A549 (cell line): ENCODE measurements at regions not wholly inside any gene's neighbourhood (a gene's known extent, or its start where the extent isn't known, plus 50 kb on each side); places are given as distances from the start of the nearest gene placed in this dataset.

Experiments used
- ATAC-seq, 2 experiments: fragments of 200-7000 bp in 1 of 2; fragments of >200 bp in 1 of 2; cut with Nextera tagmentation in 1 of 2; cut with Tn5 transposase in 1 of 2; 3 replicates each; pipeline versions ENCODE4 v1.8.0 to v1.9.1; 2018 to 2020; ENCODE audit warnings: mild to moderate bottlenecking in 1 of 2, moderate library complexity in 1 of 2
- CTCF ChIA-PET: fragments of 300-600 bp; sonication (Branson Sonifier 250); formaldehyde crosslinking; extraction: SDS; loops from one replicate; lab custom pipeline; 2021; ENCODE audit warnings: antibody characterized with exemption, inconsistent platforms; lab: Yijun Ruan, JAX
- POLR2A ChIA-PET: fragments of 350-600 bp; formaldehyde crosslinking; extraction: SDS; loops from one replicate; lab custom pipeline; 2021; ENCODE audit warnings: antibody characterized with exemption, inconsistent platforms; lab: Yijun Ruan, JAX
- DNase-seq, 2 experiments: peaks; one replicate each; pipeline versions ENCODE4 v3.0.0 to v3.0.0-alpha.2; 2011 to 2016; ENCODE audit warnings: low read depth in 1 of 2, low spot score in 1 of 2
- FAIRE-seq: peaks from 2 replicates; lab custom pipeline; 2011; peaks lifted over from hg19 to GRCh38; lab: Jason Lieb, UNC
- H3K27ac ChIP-seq, 2 experiments: fragments of >200 bp; sonication (Bioruptor Twin); formaldehyde crosslinking; 3 replicates each; pipeline ENCODE4 v1.5.1; 2016 to 2017
- H3K4me1 ChIP-seq: fragments of >200 bp; sonication (Bioruptor Twin); formaldehyde crosslinking; 3 replicates; pipeline ENCODE4 v1.6.1; 2016
- H3K4me2 ChIP-seq: fragments of >200 bp; sonication (Bioruptor Twin); formaldehyde crosslinking; 3 replicates; pipeline ENCODE4 v1.6.1; 2016
- H3K4me3 ChIP-seq: fragments of >200 bp; sonication (Bioruptor Twin); formaldehyde crosslinking; 3 replicates; pipeline ENCODE4 v1.5.1; 2016
- H3K9me3 ChIP-seq: fragments of >200 bp; sonication (Bioruptor Twin); formaldehyde crosslinking; 3 replicates; pipeline ENCODE4 v1.6.1; 2016
- CBX8 ChIP-seq: fragments of 200-600 bp; sonication (generic); IDR thresholded peaks from 2 replicates; pipeline ENCODE4 v1.6.1; 2016
- EHF ChIP-seq: fragments of 250-450 bp; sonication (Bioruptor Pico); IDR thresholded peaks from 2 replicates; pipeline ENCODE4 v1.5.0; 2020; ENCODE audit warnings: mild to moderate bottlenecking
- FOSB ChIP-seq: fragments of 250-450 bp; sonication (Bioruptor Pico); IDR thresholded peaks from 2 replicates; pipeline ENCODE4 v1.5.0; 2020; ENCODE audit warnings: mild to moderate bottlenecking, moderate library complexity
- FOSL2 ChIP-seq, 2 experiments: fragments of 450-650 bp in 1 of 2; fragments of >200 bp in 1 of 2; sonication (Bioruptor Twin) in 1 of 2; formaldehyde crosslinking; IDR thresholded peaks; 2 replicates each; pipeline versions ENCODE4 v1.5.0 to v1.6.1; 2016 to 2020; ENCODE audit warnings: mild to moderate bottlenecking in 1 of 2, moderate library complexity in 1 of 2
- FOXS1 ChIP-seq: fragments of 250-450 bp; sonication (Bioruptor Pico); IDR thresholded peaks from 2 replicates; pipeline ENCODE4 v1.5.0; 2020; ENCODE audit warnings: mild to moderate bottlenecking, moderate library complexity
- GATA3 ChIP-seq: IDR thresholded peaks from 2 replicates; pipeline ENCODE4 v1.6.1; 2012; ENCODE audit warnings: borderline replicate concordance
- HDAC2 ChIP-seq: fragments of 200-600 bp; sonication (generic); IDR thresholded peaks from 2 replicates; pipeline ENCODE4 v1.6.1; 2016
- HEYL ChIP-seq: fragments of 250-450 bp; sonication (Bioruptor Pico); IDR thresholded peaks from 2 replicates; pipeline ENCODE4 v1.8.0; 2021; ENCODE audit warnings: mild to moderate bottlenecking, moderate library complexity
- HOXB5 ChIP-seq: fragments of 250-450 bp; sonication (Bioruptor Pico); IDR thresholded peaks from 2 replicates; pipeline ENCODE4 v1.5.0; 2020; ENCODE audit warnings: mild to moderate bottlenecking, moderate library complexity
- JUN ChIP-seq, 2 experiments: fragments of >200 bp; sonication (Bioruptor Twin); formaldehyde crosslinking; IDR thresholded peaks; 2 replicates in 1 of 2; 3 replicates in 1 of 2; pipeline ENCODE4 v1.6.1; 2016 to 2017
- JUNB ChIP-seq: fragments of >200 bp; sonication (Bioruptor Twin); formaldehyde crosslinking; IDR thresholded peaks from 2 replicates; pipeline ENCODE4 v1.6.1; 2016
- MYC ChIP-seq: IDR thresholded peaks from 2 replicates; pipeline ENCODE4 v1.6.1; 2012; ENCODE audit warnings: mild to moderate bottlenecking, inconsistent platforms, low read length, improper control_type of control experiment, borderline replicate concordance
- PHF8 ChIP-seq: fragments of 200-600 bp; sonication (generic); IDR thresholded peaks from 2 replicates; pipeline ENCODE4 v1.6.1; 2016; ENCODE audit warnings: low read depth, mild to moderate bottlenecking, antibody characterized with exemption, moderate library complexity, borderline replicate concordance
- POLR2A ChIP-seq: IDR thresholded peaks from 2 replicates; pipeline ENCODE4 v1.6.1; 2012; ENCODE audit warnings: mild to moderate bottlenecking, low read length
- RARB ChIP-seq: fragments of 250-450 bp; sonication (Bioruptor Pico); IDR thresholded peaks from 2 replicates; pipeline ENCODE4 v1.8.0; 2021; ENCODE audit warnings: mild to moderate bottlenecking, moderate library complexity
- RFX5 ChIP-seq: fragments of 450-650 bp; IDR thresholded peaks from 2 replicates; pipeline ENCODE4 v1.7.1; 2014; ENCODE audit warnings: antibody characterized with exemption, mild to moderate bottlenecking, moderate library complexity
- SMC3 ChIP-seq: fragments of >200 bp; sonication (Bioruptor Twin); formaldehyde crosslinking; IDR thresholded peaks from 3 replicates; pipeline ENCODE4 v1.6.1; 2018; ENCODE audit warnings: inconsistent platforms
- TP53 ChIP-seq: fragments of 250-450 bp; sonication (Bioruptor Pico); IDR thresholded peaks from 2 replicates; pipeline ENCODE4 v1.5.0; 2021; ENCODE audit warnings: mild to moderate bottlenecking, moderate library complexity
- ZFP36 ChIP-seq: fragments of 450-650 bp; IDR thresholded peaks from 2 replicates; pipeline ENCODE4 v1.6.1; 2014; ENCODE audit warnings: borderline replicate concordance; ENCODE audit not compliant: partially characterized antibody
- WGBS: methylation state at CpG from one replicate; pipeline ENCODE4 v1.1.6; 2017; ENCODE audit errors: missing lambda C conversion rate; 5-methylcytosine and 5-hydroxymethylcytosine counted together
- TF ChIP-seq, protein P1 (sequence below): fragments of >200 bp; sonication (Bioruptor Twin); formaldehyde crosslinking; IDR thresholded peaks from 3 replicates; pipeline ENCODE4 v1.5.1; 2016
- TF ChIP-seq, protein P2 (sequence below): fragments of 450-650 bp; IDR thresholded peaks from 2 replicates; pipeline ENCODE4 v1.6.1; 2014; ENCODE audit warnings: antibody characterized with exemption

GRCh38 chr14:58805605-58806409 is 168.0 kb downstream of the DACT1 start (continued):
- no peak for TF ChIP-seq SMC3

- no peak for TF ChIP-seq TP53 (CRISPR knock-in tag)
- no peak for TF ChIP-seq HOXB5 (CRISPR knock-in tag)
- TF ChIP-seq, protein P1, sequence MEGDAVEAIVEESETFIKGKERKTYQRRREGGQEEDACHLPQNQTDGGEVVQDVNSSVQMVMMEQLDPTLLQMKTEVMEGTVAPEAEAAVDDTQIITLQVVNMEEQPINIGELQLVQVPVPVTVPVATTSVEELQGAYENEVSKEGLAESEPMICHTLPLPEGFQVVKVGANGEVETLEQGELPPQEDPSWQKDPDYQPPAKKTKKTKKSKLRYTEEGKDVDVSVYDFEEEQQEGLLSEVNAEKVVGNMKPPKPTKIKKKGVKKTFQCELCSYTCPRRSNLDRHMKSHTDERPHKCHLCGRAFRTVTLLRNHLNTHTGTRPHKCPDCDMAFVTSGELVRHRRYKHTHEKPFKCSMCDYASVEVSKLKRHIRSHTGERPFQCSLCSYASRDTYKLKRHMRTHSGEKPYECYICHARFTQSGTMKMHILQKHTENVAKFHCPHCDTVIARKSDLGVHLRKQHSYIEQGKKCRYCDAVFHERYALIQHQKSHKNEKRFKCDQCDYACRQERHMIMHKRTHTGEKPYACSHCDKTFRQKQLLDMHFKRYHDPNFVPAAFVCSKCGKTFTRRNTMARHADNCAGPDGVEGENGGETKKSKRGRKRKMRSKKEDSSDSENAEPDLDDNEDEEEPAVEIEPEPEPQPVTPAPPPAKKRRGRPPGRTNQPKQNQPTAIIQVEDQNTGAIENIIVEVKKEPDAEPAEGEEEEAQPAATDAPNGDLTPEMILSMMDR = no peak
- TF ChIP-seq, all 56 proteins: peak for 0
- CTCF ChIA-PET = interaction anchor here (1.6 kb wide), 1 partner anchor 10 kb away, joined by 4 read pairs; no protein-coding TSS in a partner anchor
- ATAC-seq = no peak
- peaks cover 5% of the 10 kb centered on the region; the same call in 1 of the 3 replicates for H3K9me3 ChIP-seq
- no peak for DNase-seq
- POLR2A ChIA-PET = no interaction called here
- FAIRE-seq = no peak
- H3K4me1 ChIP-seq = peaks cover 22% of the 10 kb centered on the region; the same call in 2 of the 3 replicates
- no peak overlapping the region; the same call in 2 of the 3 replicates for H3K4me2 ChIP-seq
- no peak overlapping the region for H3K27ac ChIP-seq
- H3K4me3 ChIP-seq = no peak overlapping the region
These were observed 169.4 kb downstream of the DACT1 start for GRCh38 chr14:58807191-58807590.

DNA sequence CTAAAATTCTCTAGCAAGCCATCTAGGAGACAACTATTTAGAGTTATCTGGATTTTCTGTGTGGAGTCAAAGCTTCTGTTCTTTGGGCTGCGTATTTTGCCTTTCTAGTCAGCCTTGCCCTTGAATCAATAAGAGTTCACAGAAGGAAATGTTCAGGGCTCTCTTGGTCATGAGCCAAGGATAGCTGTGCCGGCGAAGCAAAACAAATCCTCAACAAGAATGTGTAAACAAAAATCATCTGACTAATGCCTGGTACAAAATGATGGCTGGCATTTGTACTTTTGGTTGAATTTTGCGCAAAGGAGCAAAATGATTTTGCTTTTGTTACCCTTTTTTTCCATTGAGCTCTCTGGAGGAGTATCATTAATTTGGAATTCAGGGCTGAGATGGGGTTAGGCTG is 171.1 kb downstream of the DACT1 start:
- 7% methylated on average over 4 of the region's 4 CpGs for WGBS
- ChIA-PET CTCF (no interaction called here), POLR2A (no interaction called here)

DNA sequence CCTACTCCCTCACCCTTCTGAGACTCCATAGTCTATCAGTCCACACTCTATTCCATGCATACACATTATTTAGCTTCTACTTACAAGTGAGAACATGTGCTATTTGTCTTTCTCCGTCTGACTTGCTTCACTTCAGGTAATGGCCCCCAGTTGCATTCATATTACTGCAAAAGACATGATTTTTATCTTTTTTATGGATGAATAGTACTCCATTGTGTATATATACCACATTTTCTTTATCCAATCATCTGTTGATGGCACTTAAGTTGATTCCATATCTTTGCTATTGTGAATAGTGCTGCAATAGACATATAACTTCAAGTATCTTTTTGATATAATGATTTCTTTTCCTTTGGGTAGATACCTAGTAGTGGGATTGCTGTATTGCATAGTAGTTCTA is 171.8 kb downstream of the DACT1 start:
- ChIA-PET POLR2A (no interaction called here), CTCF (no interaction called here)
- Histone ChIP-seq H3K4me3 (no peak overlapping the region), H3K27ac (no peak overlapping the region), H3K4me1 (peaks cover 22% of the 10 kb centered on the region; the same call in 2 of the 3 replicates), H3K9me3 (no peaks in the 10 kb centered on the region), H3K4me2 (peak overlapping the region; percentile 62; the same call in 2 of the 3 replicates)
- WGBS = 41% methylated on average over 1 of the region's 1 CpG
- FAIRE-seq (no peak), DNase-seq (no peak), ATAC-seq (no peak)
- TF ChIP-seq RARB (no peak), PHF8 (no peak), FOSB (no peak), HEYL (CRISPR knock-in tag) (no peak), GATA3 (no peak), ZFP36 (no peak), MYC (no peak), JUN (IDR thresholded peaks at IDR 0.05) (no peak), HDAC2 (no peak), JUNB (no peak), CBX8 (no peak), POLR2A (no peak), FOXS1 (no peak), SMC3 (no peak)
- TF ChIP-seq, protein P2, sequence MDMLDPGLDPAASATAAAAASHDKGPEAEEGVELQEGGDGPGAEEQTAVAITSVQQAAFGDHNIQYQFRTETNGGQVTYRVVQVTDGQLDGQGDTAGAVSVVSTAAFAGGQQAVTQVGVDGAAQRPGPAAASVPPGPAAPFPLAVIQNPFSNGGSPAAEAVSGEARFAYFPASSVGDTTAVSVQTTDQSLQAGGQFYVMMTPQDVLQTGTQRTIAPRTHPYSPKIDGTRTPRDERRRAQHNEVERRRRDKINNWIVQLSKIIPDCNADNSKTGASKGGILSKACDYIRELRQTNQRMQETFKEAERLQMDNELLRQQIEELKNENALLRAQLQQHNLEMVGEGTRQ = no peak

More for the DNA sequence above, 171.1 kb downstream of the DACT1 start:
- Histone ChIP-seq H3K4me1 (peaks cover 22% of the 10 kb centered on the region; the same call in 2 of the 3 replicates), H3K27ac (peak overlapping the region in 1 of 2 experiments; percentile 18; a peak in 1 of 6 replicates), H3K4me3 (no peak overlapping the region), H3K4me2 (peak overlapping the region; percentile 62), H3K9me3 (no peaks in the 10 kb centered on the region)
- ATAC-seq (peak in 1 of 2 experiments; percentile 69; a peak in 3 of 6 replicates), FAIRE-seq (no peak), DNase-seq (peak in 1 of 2 experiments; percentile 55)
- no peak for TF ChIP-seq RFX5
- no peak for TF ChIP-seq ZFP36
- TF ChIP-seq FOSL2 (IDR thresholded peaks at IDR 0.05) = no peak
- TF ChIP-seq FOSL2 (CRISPR knock-in tag; IDR thresholded peaks at IDR 0.05) = 0 out of 2 replicates have a peak, but pooled peaks have one; percentile 3
- 0 out of 2 replicates have a peak, but pooled peaks have one; percentile 10 for TF ChIP-seq JUNB
- no peak for TF ChIP-seq EHF (CRISPR knock-in tag)
